Hematopoietic multipotent progenitor cell treated with erythropoietin and hydrocortisone succinate and interleukin-3 and kit ligand, for 15 days (in vitro differentiated cells): ENCODE measurements at regions not wholly inside any gene's neighbourhood (a gene's known extent, or its start where the extent isn't known, plus 50 kb on each side); places are given as distances from the start of the nearest gene placed in this dataset.
"Not testable (repeated sequence)": the region's sequence is repeated elsewhere in the genome, so short reads cannot be mapped to it uniquely, and the experiment has no call there.

ENCODE experiments used
- DNase-seq: peaks from one replicate; pipeline ENCODE4 v3.0.0-alpha.2; 2015; ENCODE audit warnings: low spot score

GRCh38 chr12:65734226-65734625 lies 90.1 kb upstream of the HMGA2 start:
- DNase-seq, result no peak

- no peak for DNase-seq
These were observed 84.7 kb upstream of the HMGA2 start for GRCh38 chr12:65739606-65740005.

- no peak for DNase-seq
These were observed 83.8 kb upstream of the HMGA2 start for GRCh38 chr12:65740506-65740872.

- DNase-seq, result peak; percentile 62
These were observed 83.2 kb upstream of the HMGA2 start for GRCh38 chr12:65740873-65741600.

GRCh38 chr12:65741656-65742017 lies 82.6 kb upstream of the HMGA2 start:
- no peak for DNase-seq

- DNase-seq, result no peak
These were observed 82.0 kb upstream of the HMGA2 start for GRCh38 chr12:65742018-65743010.

- not testable (repeated sequence) for DNase-seq
These were observed 79.9 kb upstream of the HMGA2 start for GRCh38 chr12:65744236-65744840.

GRCh38 chr12:65747338-65747737 lies 76.9 kb upstream of the HMGA2 start:
- DNase-seq, result no peak

- DNase-seq, result no peak
These were observed 76.0 kb upstream of the HMGA2 start for GRCh38 chr12:65748332-65748731.

GRCh38 chr12:65754290-65754689 lies 70.0 kb upstream of the HMGA2 start:
- no peak for DNase-seq

- DNase-seq, result no peak
These were observed 69.3 kb upstream of the HMGA2 start for GRCh38 chr12:65754744-65755595.

GRCh38 chr12:65755596-65755978 lies 68.7 kb upstream of the HMGA2 start:
- DNase-seq, result no peak

- DNase-seq, result no peak
These were observed 68.0 kb upstream of the HMGA2 start for GRCh38 chr12:65756267-65756666.

GRCh38 chr12:65756956-65757511 lies 67.2 kb upstream of the HMGA2 start:
- DNase-seq, result no peak

GRCh38 chr12:65758401-65758800 lies 65.9 kb upstream of the HMGA2 start:
- no peak for DNase-seq

- DNase-seq, result no peak
These were observed 64.5 kb upstream of the HMGA2 start for GRCh38 chr12:65759735-65760134.

- DNase-seq, result no peak
These were observed 63.0 kb upstream of the HMGA2 start for GRCh38 chr12:65761301-65761700.

GRCh38 chr12:65764325-65764724 lies 60.0 kb upstream of the HMGA2 start:
- DNase-seq, result no peak

GRCh38 chr12:65765436-65765813 lies 58.9 kb upstream of the HMGA2 start:
- no peak for DNase-seq

- no peak for DNase-seq
These were observed 54.4 kb upstream of the HMGA2 start for GRCh38 chr12:65769880-65770279.
